Endothelial cell (in vitro differentiated cells): ENCODE measurements at regions not wholly inside any gene's neighbourhood (a gene's known extent, or its start where the extent isn't known, plus 50 kb on each side); places are given as distances from the start of the nearest gene placed in this dataset.

Experiments used
- DNase-seq: peaks from one replicate; pipeline ENCODE4 v3.0.0; 2021; ENCODE audit warnings: low spot score
- H3K27ac Mint-ChIP-seq: one replicate; pipeline ENCODE4 v1.8.0; 2021; ENCODE audit warnings: mixed read lengths, inconsistent platforms; ENCODE audit not compliant: unreplicated experiment
- H3K27me3 Mint-ChIP-seq: one replicate; pipeline ENCODE4 v1.8.0; 2021; ENCODE audit warnings: mild to moderate bottlenecking, moderate library complexity, mixed read lengths, inconsistent platforms; ENCODE audit not compliant: unreplicated experiment
- H3K36me3 Mint-ChIP-seq: one replicate; pipeline ENCODE4 v1.8.0; 2021; ENCODE audit warnings: mild to moderate bottlenecking, low read depth, mixed read lengths, inconsistent platforms; ENCODE audit not compliant: unreplicated experiment
- H3K4me1 Mint-ChIP-seq: one replicate; pipeline ENCODE4 v1.8.0; 2021; ENCODE audit warnings: mild to moderate bottlenecking, mixed read lengths, inconsistent platforms; ENCODE audit not compliant: unreplicated experiment
- H3K4me3 Mint-ChIP-seq: one replicate; pipeline ENCODE4 v1.8.0; 2021; ENCODE audit warnings: mild to moderate bottlenecking, mixed read lengths, inconsistent platforms; ENCODE audit not compliant: unreplicated experiment
- H3K9me3 Mint-ChIP-seq: one replicate; pipeline ENCODE4 v1.8.0; 2021; ENCODE audit warnings: mixed read lengths, inconsistent platforms; ENCODE audit not compliant: unreplicated experiment
- TF ChIP-seq, protein P1 (sequence below): fragments of 200-600 bp; sonication (generic); IDR thresholded peaks from one replicate; pipeline ENCODE4 v1.5.0; 2021; ENCODE audit warnings: antibody characterized with exemption; ENCODE audit not compliant: unreplicated experiment

DNA sequence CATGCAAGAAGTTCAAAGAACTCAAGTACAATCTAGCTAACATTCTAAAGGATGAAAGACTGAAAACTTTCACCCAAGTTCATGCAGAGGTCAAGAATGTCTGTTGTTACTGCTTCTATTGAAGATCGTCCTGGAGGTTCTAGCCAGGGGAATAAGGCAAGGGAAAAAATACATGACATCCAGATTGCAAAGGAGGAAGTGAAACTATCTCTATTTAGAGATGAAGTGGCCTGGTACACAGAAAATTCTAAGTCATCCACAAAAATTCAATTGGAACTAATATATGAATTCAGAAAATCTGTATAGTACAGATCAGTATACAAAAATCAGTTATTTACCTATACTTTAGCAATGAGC is 693.0 kb downstream of the NR2F2 start:
- no peak for DNase-seq
- Mint-ChIP-seq H3K4me1 (no peaks in the 10 kb centered on the region), H3K36me3 (no peaks in the 10 kb centered on the region), H3K27ac (no peak overlapping the region), H3K9me3 (no peaks in the 10 kb centered on the region), H3K4me3 (no peak overlapping the region), H3K27me3 (no peaks in the 10 kb centered on the region)
- TF ChIP-seq, protein P1, sequence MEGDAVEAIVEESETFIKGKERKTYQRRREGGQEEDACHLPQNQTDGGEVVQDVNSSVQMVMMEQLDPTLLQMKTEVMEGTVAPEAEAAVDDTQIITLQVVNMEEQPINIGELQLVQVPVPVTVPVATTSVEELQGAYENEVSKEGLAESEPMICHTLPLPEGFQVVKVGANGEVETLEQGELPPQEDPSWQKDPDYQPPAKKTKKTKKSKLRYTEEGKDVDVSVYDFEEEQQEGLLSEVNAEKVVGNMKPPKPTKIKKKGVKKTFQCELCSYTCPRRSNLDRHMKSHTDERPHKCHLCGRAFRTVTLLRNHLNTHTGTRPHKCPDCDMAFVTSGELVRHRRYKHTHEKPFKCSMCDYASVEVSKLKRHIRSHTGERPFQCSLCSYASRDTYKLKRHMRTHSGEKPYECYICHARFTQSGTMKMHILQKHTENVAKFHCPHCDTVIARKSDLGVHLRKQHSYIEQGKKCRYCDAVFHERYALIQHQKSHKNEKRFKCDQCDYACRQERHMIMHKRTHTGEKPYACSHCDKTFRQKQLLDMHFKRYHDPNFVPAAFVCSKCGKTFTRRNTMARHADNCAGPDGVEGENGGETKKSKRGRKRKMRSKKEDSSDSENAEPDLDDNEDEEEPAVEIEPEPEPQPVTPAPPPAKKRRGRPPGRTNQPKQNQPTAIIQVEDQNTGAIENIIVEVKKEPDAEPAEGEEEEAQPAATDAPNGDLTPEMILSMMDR = no peak

DNA sequence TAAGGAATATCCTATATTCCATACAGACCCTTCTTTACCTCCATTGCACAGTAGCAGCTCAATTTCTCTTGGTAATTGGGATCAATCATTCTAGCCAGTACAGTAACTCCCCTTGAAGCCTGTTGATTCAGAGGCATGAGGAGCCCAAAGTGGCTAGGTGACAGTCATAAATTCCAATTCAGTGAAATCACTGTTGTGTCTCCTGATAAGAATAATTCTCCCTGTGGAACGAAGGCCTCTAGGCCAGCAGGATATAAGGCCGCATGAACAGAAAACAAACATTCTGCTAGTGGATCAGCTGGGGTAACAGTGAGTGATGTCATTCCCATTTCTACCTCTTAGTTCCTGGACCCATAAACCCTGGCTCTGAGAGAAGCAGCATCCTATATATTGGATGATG is 696.3 kb downstream of the NR2F2 start:
- Mint-ChIP-seq H3K27me3 (peaks cover 2% of the 10 kb centered on the region), H3K27ac (no peak overlapping the region), H3K9me3 (no peaks in the 10 kb centered on the region), H3K4me1 (no peaks in the 10 kb centered on the region), H3K4me3 (no peak overlapping the region), H3K36me3 (no peaks in the 10 kb centered on the region)
- no peak for DNase-seq
- TF ChIP-seq, protein P1 = no peak

DNA sequence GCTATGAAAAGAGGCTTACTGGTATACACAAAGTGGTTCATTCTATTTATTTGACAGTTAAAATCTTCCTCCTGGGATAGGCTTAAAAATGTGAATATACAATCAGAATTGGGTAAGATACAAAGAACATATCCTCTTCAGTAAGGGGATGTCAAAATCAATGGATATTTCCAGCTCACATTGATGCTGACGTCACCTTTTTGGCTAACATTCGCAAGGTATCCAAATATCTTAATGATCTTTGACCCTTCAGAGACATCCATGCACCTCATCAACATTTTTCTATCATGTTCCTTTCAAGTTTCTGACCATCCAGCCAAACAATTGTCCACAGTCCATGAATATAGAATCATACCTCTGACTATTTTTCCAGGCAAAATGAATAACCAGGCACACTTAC is 697.3 kb downstream of the NR2F2 start:
- TF ChIP-seq, protein P1 = no peak
- Mint-ChIP-seq H3K36me3 (no peaks in the 10 kb centered on the region), H3K4me3 (no peak overlapping the region), H3K9me3 (no peaks in the 10 kb centered on the region), H3K27ac (no peak overlapping the region), H3K27me3 (peaks cover 2% of the 10 kb centered on the region), H3K4me1 (no peaks in the 10 kb centered on the region)
- no peak for DNase-seq

DNA sequence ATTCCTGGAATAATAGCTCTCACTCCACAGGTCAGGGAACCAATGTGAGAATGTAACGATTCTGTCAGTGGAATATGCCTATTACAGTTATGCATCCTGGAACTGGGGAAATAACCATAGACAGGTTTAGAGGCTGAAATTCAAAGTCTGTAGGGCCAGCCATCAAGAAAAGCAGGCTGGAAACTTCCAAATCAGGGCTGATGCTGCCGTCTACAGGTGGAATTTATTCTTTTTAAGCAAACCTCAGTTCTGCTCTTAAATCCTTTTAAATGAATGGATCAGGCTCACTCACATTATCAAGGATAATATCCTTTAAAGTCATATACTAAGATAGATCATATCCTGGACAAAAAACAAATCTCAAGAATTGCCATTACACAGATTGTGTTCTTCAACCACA is 699.8 kb downstream of the NR2F2 start:
- no peak overlapping the region for H3K4me3 Mint-ChIP-seq
- H3K27ac Mint-ChIP-seq = no peak overlapping the region
- peaks cover 2% of the 10 kb centered on the region for H3K27me3 Mint-ChIP-seq
- no peaks in the 10 kb centered on the region for H3K9me3 Mint-ChIP-seq
- no peak for DNase-seq
- TF ChIP-seq, protein P1 = no peak
- no peaks in the 10 kb centered on the region for H3K4me1 Mint-ChIP-seq
- H3K36me3 Mint-ChIP-seq = no peaks in the 10 kb centered on the region

DNA sequence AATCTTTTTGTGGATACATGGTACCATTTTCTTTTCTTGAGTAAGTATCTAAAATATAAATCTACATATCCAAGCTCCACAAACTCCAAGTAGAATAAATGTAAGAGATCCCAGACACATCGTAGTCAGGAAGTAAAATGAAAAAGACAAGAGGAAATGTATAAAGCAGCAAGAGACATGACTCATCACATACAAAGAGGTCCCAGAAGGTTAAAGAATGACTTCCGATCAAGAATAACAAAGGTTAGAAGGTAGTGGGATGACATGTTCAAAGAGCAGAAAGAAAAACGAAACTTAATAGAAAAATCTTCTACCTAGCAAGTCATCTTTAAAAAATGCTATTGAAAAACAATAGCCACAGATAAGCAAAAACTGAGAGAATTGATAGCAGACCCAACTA is 705.8 kb downstream of the NR2F2 start:
- no peaks in the 10 kb centered on the region for H3K36me3 Mint-ChIP-seq
- no peaks in the 10 kb centered on the region for H3K27me3 Mint-ChIP-seq
- peaks cover 4% of the 10 kb centered on the region for H3K4me1 Mint-ChIP-seq
- no peak overlapping the region for H3K27ac Mint-ChIP-seq
- DNase-seq = no peak
- no peak overlapping the region for H3K4me3 Mint-ChIP-seq
- H3K9me3 Mint-ChIP-seq = no peaks in the 10 kb centered on the region
- TF ChIP-seq, protein P1 = no peak
